Stomach (tissue), 4 donors: ENCODE measurements at regions not wholly inside any gene's neighbourhood (a gene's known extent, or its start where the extent isn't known, plus 50 kb on each side); places are given as distances from the start of the nearest gene placed in this dataset.

ENCODE experiments used
- EP300 ChIP-seq: sonication (generic); formaldehyde crosslinking; IDR thresholded peaks from one replicate; pipeline ENCODE4 v1.6.1; 2017; ENCODE audit warnings: antibody characterized with exemption
- POLR2A ChIP-seq, 4 donors: fragments of 450-650 bp; IDR thresholded peaks; one replicate each; pipeline ENCODE4 v1.6.1; 2016; ENCODE audit warnings: antibody characterized with exemption in 4 of 4, control low read depth in 2 of 4, mild to moderate bottlenecking in 1 of 4, moderate library complexity in 1 of 4
- POLR2AphosphoS5 ChIP-seq, 3 donors: sonication (generic); formaldehyde crosslinking; IDR thresholded peaks; one replicate each; pipeline ENCODE4 v1.6.1; 2016; ENCODE audit warnings: antibody characterized with exemption in 3 of 3
- TF ChIP-seq, protein P1 (sequence below), 7 experiments: fragments of 450-650 bp in 4 of 7; fragments of 200-600 bp in 3 of 7; sonication (generic) in 3 of 7; IDR thresholded peaks; one replicate each; pipeline ENCODE4 v1.5.1; 2016 to 2019; ENCODE audit warnings: antibody characterized with exemption in 7 of 7, control low read depth in 2 of 7, mild to moderate bottlenecking in 1 of 7

- TF ChIP-seq, protein P1, sequence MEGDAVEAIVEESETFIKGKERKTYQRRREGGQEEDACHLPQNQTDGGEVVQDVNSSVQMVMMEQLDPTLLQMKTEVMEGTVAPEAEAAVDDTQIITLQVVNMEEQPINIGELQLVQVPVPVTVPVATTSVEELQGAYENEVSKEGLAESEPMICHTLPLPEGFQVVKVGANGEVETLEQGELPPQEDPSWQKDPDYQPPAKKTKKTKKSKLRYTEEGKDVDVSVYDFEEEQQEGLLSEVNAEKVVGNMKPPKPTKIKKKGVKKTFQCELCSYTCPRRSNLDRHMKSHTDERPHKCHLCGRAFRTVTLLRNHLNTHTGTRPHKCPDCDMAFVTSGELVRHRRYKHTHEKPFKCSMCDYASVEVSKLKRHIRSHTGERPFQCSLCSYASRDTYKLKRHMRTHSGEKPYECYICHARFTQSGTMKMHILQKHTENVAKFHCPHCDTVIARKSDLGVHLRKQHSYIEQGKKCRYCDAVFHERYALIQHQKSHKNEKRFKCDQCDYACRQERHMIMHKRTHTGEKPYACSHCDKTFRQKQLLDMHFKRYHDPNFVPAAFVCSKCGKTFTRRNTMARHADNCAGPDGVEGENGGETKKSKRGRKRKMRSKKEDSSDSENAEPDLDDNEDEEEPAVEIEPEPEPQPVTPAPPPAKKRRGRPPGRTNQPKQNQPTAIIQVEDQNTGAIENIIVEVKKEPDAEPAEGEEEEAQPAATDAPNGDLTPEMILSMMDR (IDR thresholded peaks at IDR 0.05) = no peak
- TF ChIP-seq POLR2A (IDR thresholded peaks at IDR 0.05) (no peak), POLR2AphosphoS5 (IDR thresholded peaks at IDR 0.05) (no peak), EP300 (no peak)
Measured at GRCh38 chr2:4695281-4695861, 992.0 kb downstream of the DCDC2C start.
